NCI-H82 treated with DMSO at 0.1 percent for 48 hours (cell line): ENCODE measurements at regions not wholly inside any gene's neighbourhood (a gene's known extent, or its start where the extent isn't known, plus 50 kb on each side); places are given as distances from the start of the nearest gene placed in this dataset.
A peak's percentile ranks its signal among the peaks of the same experiment; 100 is the strongest.

Experiments used
- DNase-seq: peaks from one replicate; lab custom pipeline; 2025; ENCODE audit not compliant: unreplicated experiment; lab: John Stamatoyannopoulos, UW

DNA sequence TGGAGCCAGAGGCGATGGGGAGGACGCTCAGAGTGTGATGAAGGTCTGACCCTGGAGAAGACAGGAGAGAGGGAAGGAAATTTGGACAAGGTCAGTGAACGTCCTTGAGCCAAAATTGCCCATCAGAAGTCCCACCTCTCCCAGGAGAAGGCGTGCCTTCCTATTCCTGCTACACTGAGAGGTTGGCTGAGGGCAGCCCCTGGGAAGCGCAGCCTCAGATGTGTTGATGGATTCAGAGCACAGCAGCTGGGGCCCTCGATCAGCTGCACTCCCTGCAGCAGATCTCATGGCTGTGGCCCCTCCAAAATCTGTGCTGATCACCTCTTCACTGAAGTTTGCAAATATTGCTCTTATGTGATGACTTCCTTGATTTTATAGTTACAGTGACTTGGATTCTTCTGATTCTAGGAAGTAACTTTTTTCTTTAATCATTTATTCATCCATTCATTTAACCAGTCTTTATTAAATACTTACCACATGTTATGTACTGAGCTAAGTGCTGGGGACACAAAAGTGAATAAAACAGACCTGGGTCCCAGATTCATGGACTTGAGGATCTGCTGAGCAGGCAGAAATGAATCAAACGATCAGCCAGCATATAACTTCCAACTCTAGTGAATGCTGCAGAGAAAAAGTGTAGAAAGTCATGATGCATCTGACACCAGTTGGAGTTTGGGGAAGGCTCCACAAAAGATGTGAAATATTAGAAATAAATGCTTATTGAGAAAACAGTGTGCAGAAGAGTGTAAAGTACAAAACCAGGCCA is 69.6 kb upstream of the ARMC2 start:
- no peak for DNase-seq

- no peak for DNase-seq
These were observed 68.5 kb upstream of the ARMC2 start for GRCh38 chr6:108779536-108780275.

DNA sequence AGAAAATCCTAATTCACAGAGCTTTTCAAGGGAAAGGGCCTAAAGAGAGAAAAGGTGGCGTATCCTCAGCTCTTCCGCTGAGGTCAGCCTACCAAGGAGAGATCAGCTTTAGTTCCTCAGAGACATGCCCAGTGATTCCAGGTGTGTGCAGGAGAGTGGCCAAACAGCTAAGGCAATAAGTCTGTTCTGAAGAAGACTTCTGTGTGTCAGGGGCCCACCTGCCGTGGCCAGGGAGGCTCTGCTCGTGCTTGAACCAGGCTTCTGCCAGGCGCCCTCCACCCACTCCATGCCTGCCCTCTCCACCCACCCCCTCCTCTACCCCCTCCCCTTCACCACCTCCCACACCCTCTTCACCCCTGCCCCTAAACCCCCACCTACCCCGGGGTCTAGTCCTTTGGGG is 67.4 kb upstream of the ARMC2 start:
- DNase-seq, result no peak

GRCh38 chr6:108781419-108782100 is 66.7 kb upstream of the ARMC2 start:
- DNase-seq, result no peak

- peak; percentile 26 for DNase-seq
These were observed 65.8 kb upstream of the ARMC2 start for GRCh38 chr6:108782179-108783041.

- DNase-seq, result no peak
These were observed 62.6 kb upstream of the ARMC2 start for GRCh38 chr6:108785653-108786052.

- no peak for DNase-seq
These were observed 59.8 kb upstream of the ARMC2 start for GRCh38 chr6:108788416-108788815.

DNA sequence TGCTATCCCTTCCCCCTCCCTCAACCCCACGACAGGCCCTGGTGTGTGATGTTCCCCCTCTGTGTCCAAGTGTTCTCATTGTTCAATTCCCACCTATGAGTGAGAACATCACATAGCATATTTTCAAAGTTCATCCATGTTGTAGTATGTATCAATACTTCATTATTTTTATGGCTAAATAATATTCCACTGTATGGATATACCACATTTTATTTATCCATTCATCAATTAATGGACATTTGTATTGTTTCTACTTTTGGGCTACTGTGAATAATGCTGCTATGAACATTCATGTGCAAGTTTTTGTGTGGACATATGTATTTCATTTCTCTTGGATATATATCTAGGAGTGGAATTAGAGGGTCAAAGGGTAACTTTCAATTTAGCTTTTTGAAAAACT is 58.7 kb upstream of the ARMC2 start:
- DNase-seq, result no peak

- no peak for DNase-seq
These were observed 56.5 kb upstream of the ARMC2 start for GRCh38 chr6:108791700-108792099.

DNA sequence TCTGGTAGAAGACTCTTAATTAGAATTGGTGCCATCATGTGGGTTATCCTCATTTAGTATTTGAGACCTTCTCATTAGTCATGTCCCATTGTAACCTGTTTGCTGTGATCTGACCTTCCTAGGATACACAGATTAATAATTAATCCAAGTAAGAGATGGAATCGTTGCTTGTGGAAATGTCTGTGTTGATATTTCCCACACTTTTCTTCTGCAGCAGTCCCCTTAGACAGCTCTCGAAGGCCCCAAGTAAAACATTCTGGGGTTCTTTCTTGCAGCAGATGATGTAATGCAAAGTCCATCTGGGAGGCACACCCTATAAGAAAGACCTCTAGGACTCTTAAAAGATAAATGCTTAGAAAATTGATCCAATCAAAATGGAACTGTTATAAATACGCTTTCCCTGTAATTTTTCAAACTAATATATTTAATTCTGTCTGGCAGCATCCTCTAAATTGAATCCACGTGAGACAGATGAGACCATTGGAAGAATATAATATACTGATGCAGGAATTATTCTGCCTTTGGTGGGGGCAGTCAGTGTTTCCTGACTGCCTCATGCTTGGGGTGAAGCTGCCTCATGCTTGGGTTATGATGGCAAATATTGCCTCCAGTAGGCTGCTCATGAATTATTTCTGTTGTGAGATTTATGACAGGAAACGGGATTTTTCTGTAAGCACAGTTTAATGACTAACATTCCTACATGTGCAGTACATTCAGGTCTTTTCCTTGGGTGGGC is 54.5 kb upstream of the ARMC2 start:
- no peak for DNase-seq

- no peak for DNase-seq
These were observed 53.1 kb upstream of the ARMC2 start for GRCh38 chr6:108795122-108795521.

GRCh38 chr6:108795814-108796213 is 52.4 kb upstream of the ARMC2 start:
- DNase-seq, result no peak

DNA sequence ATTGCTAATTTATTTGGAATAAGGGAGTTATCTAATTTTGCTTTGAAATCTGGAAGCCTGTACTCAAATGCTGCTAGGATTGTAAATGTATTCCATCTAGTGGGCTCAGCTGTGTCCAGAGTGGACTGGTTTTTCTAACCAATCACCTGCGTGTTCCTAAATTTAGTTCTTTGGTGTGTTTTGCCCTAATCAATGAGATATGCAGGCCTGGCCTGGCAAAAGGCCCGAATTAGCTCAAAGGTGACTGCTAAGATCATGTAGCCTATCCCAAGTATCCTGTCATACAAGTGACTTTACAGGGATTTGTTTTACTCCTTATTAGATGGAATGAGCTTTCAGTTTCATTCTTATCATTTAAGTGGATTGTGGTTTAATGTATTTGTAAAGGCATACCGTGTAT is 51.3 kb upstream of the ARMC2 start:
- DNase-seq, result no peak

GRCh38 chr6:108797951-108798669 is 50.1 kb upstream of the ARMC2 start:
- no peak for DNase-seq
